ENCODE measurements at regions not wholly inside any gene's neighbourhood (a gene's known extent, or its start where the extent isn't known, plus 50 kb on each side); places are given as distances from the start of the nearest gene placed in this dataset.
"Not testable (repeated sequence)": the region's sequence is repeated elsewhere in the genome, so short reads cannot be mapped to it uniquely, and the experiment has no call there.

GRCh38 chr18:45322343-45322742 lies 292.9 kb upstream of the SLC14A2 start:
- DNase-seq: no peak

- no peak for DNase-seq
Observed at GRCh38 chr18:45324101-45324494, 291.2 kb upstream of the SLC14A2 start.

- DNase-seq: no peak
Observed at GRCh38 chr18:45324495-45325113, 290.7 kb upstream of the SLC14A2 start.

- no peak for DNase-seq
Observed at GRCh38 chr18:45325778-45326177, 289.5 kb upstream of the SLC14A2 start.

- DNase-seq: no peak
Observed at GRCh38 chr18:45326505-45326904, 288.8 kb upstream of the SLC14A2 start.

- DNase-seq: no peak
Observed at GRCh38 chr18:45328296-45328695, 287.0 kb upstream of the SLC14A2 start.

GRCh38 chr18:45328811-45329210 lies 286.5 kb upstream of the SLC14A2 start:
- no peak for DNase-seq

GRCh38 chr18:45329316-45329715 lies 286.0 kb upstream of the SLC14A2 start:
- no peak for DNase-seq

GRCh38 chr18:45330170-45330594 lies 285.1 kb upstream of the SLC14A2 start:
- DNase-seq: no peak

- no peak for DNase-seq
Observed at GRCh38 chr18:45332871-45333270, 282.4 kb upstream of the SLC14A2 start.

GRCh38 chr18:45334191-45334590 lies 281.1 kb upstream of the SLC14A2 start:
- DNase-seq: no peak

GRCh38 chr18:45335282-45336043 lies 279.8 kb upstream of the SLC14A2 start:
- no peak for DNase-seq

- no peak for DNase-seq
Observed at GRCh38 chr18:45336448-45336847, 278.8 kb upstream of the SLC14A2 start.

GRCh38 chr18:45337477-45337876 lies 277.8 kb upstream of the SLC14A2 start:
- DNase-seq: no peak

GRCh38 chr18:45339810-45340550 lies 275.3 kb upstream of the SLC14A2 start:
- no peak for DNase-seq

GRCh38 chr18:45340884-45341283 lies 274.4 kb upstream of the SLC14A2 start:
- DNase-seq: no peak

GRCh38 chr18:45341454-45341853 lies 273.8 kb upstream of the SLC14A2 start:
- DNase-seq: no peak

- DNase-seq: no peak
Observed at GRCh38 chr18:45342166-45342565, 273.1 kb upstream of the SLC14A2 start.

GRCh38 chr18:45342653-45343052 lies 272.6 kb upstream of the SLC14A2 start:
- DNase-seq: no peak

GRCh38 chr18:45343365-45343764 lies 271.9 kb upstream of the SLC14A2 start:
- DNase-seq: no peak

GRCh38 chr18:45344680-45345079 lies 270.6 kb upstream of the SLC14A2 start:
- not testable (repeated sequence) for DNase-seq

- no peak for DNase-seq
Observed at GRCh38 chr18:45349019-45349418, 266.3 kb upstream of the SLC14A2 start.

- DNase-seq: no peak
Observed at GRCh38 chr18:45349467-45349866, 265.8 kb upstream of the SLC14A2 start.

Measured in stimulated activated CD8-positive, alpha-beta memory T cell treated with anti-CD3 and anti-CD28 coated beads, Interleukin-4, amount 100 ng/mL, for 48 hours (primary cell).